Right cardiac atrium (tissue), 5 donors: ENCODE measurements at regions not wholly inside any gene's neighbourhood (a gene's known extent, or its start where the extent isn't known, plus 50 kb on each side); places are given as distances from the start of the nearest gene placed in this dataset.

ENCODE experiments used
- ATAC-seq, 2 donors: fragments of 200-7000 bp; cut with Tn5 transposase; one replicate each; pipeline versions ENCODE4 v1.8.0 to v1.9.1; 2020; ENCODE audit warnings: moderate library complexity in 2 of 2, mild to moderate bottlenecking in 1 of 2
- DNase-seq, 3 donors: peaks; one replicate each; pipeline ENCODE4 v3.0.0-alpha.2; 2020
- H3K27ac ChIP-seq: one replicate; pipeline ENCODE4 v1.5.1; 2013; ENCODE audit warnings: mild to moderate bottlenecking, low read length, control low read depth, moderate library complexity
- H3K27me3 ChIP-seq: one replicate; pipeline ENCODE4 v1.6.1; 2013; ENCODE audit not compliant: control insufficient read depth, insufficient read depth
- H3K4me1 ChIP-seq: one replicate; pipeline ENCODE4 v1.6.1; 2013; ENCODE audit warnings: low read length; ENCODE audit not compliant: control insufficient read depth, insufficient read depth
- H3K4me3 ChIP-seq: one replicate; pipeline ENCODE4 v1.5.1; 2013; ENCODE audit warnings: low read length, control low read depth
- H3K9me3 ChIP-seq: one replicate; pipeline ENCODE4 v1.6.1; 2013; ENCODE audit warnings: low read length; ENCODE audit not compliant: control insufficient read depth
- WGBS: extraction: QIAGEN DNeasy Blood & Tissue Kit; methylation state at CpG from one replicate; pipeline ENCODE4 v1.1.7; 2013; 5-methylcytosine and 5-hydroxymethylcytosine counted together
- intact Hi-C, 4 donors: fragments of 100-400 bp; cut with DNase I; formaldehyde crosslinking; loops; one replicate each; pipeline versions ENCODE4 v1.11.0 to v1.14.0; 2022 to 2023
- donor health status: healthy with polysubstance abuse.
- donor health status: DM: no; HTN: yes; CAD: no.
- donor health status: DM: no; HTN: no; CAD: no.
- donor health status: DM: no; HTN: yes; CAD: no; lungs with severe emphysema.
- donor health status: DM: yes; HTN: yes; CAD: no.

- Histone ChIP-seq H3K4me3 (no peak overlapping the region), H3K9me3 (no peaks in the 10 kb centered on the region), H3K27ac (no peak overlapping the region), H3K27me3 (no peaks in the 10 kb centered on the region), H3K4me1 (no peaks in the 10 kb centered on the region)
- 86% methylated on average over 6 of the region's 6 CpGs for WGBS
- ATAC-seq (no peak), DNase-seq (peak in 2 of 3 donors; percentile 21 to 64)
- intact Hi-C loops: no loop called here
These were observed 159.8 kb downstream of the OR13H1 start for GRCh38 chrX:131703646-131704045.

GRCh38 chrX:131704136-131704695 is 160.3 kb downstream of the OR13H1 start:
- intact Hi-C loops: no loop called here
- 92% methylated on average over 17 of the region's 17 CpGs for WGBS
- Histone ChIP-seq H3K4me1 (no peaks in the 10 kb centered on the region), H3K9me3 (no peaks in the 10 kb centered on the region), H3K4me3 (no peak overlapping the region), H3K27me3 (no peaks in the 10 kb centered on the region), H3K27ac (no peak overlapping the region)
- DNase-seq (peak; percentile 58 to 94 (median 90)), ATAC-seq (peak in 1 of 2 donors; percentile 96)

- ATAC-seq (no peak), DNase-seq (no peak)
- no peaks in the 10 kb centered on the region for H3K9me3 ChIP-seq
- no peaks in the 10 kb centered on the region for H3K4me1 ChIP-seq
- no peak overlapping the region for H3K4me3 ChIP-seq
- H3K27ac ChIP-seq: no peak overlapping the region
- H3K27me3 ChIP-seq: no peaks in the 10 kb centered on the region
- intact Hi-C loops: no loop called here
- 90% methylated on average over 6 of the region's 6 CpGs for WGBS
These were observed 165.7 kb downstream of the OR13H1 start for GRCh38 chrX:131709553-131709952.

- Histone ChIP-seq H3K4me1 (no peaks in the 10 kb centered on the region), H3K9me3 (no peaks in the 10 kb centered on the region), H3K27ac (no peak overlapping the region), H3K4me3 (no peak overlapping the region), H3K27me3 (no peaks in the 10 kb centered on the region)
- DNase-seq: no peak
- intact Hi-C loops: no loop called here
- 91% methylated on average over 8 of the region's 8 CpGs for WGBS
- ATAC-seq: no peak
These were observed 167.6 kb downstream of the OR13H1 start for GRCh38 chrX:131711478-131711867.

- Histone ChIP-seq H3K9me3 (no peaks in the 10 kb centered on the region), H3K4me1 (no peaks in the 10 kb centered on the region), H3K27ac (no peak overlapping the region), H3K27me3 (no peaks in the 10 kb centered on the region), H3K4me3 (no peak overlapping the region)
- DNase-seq: no peak
- ATAC-seq: no peak
- 62% methylated on average over 1 of the region's 1 CpG for WGBS
- intact Hi-C loops: no loop called here
These were observed 179.8 kb downstream of the OR13H1 start for GRCh38 chrX:131723646-131724045.

- no peaks in the 10 kb centered on the region for H3K27me3 ChIP-seq
- no peak overlapping the region for H3K4me3 ChIP-seq
- DNase-seq: no peak
- H3K4me1 ChIP-seq: no peaks in the 10 kb centered on the region
- no peak for ATAC-seq
- no peaks in the 10 kb centered on the region for H3K9me3 ChIP-seq
- 90% methylated on average over 2 of the region's 2 CpGs for WGBS
- no peak overlapping the region for H3K27ac ChIP-seq
- intact Hi-C loops: no loop called here
These were observed 180.4 kb downstream of the OR13H1 start for GRCh38 chrX:131724292-131724691.

GRCh38 chrX:131725001-131725654 is 181.3 kb downstream of the OR13H1 start:
- Histone ChIP-seq H3K4me3 (no peak overlapping the region), H3K9me3 (no peaks in the 10 kb centered on the region), H3K27me3 (no peaks in the 10 kb centered on the region), H3K27ac (no peak overlapping the region), H3K4me1 (no peaks in the 10 kb centered on the region)
- DNase-seq (no peak), ATAC-seq (no peak)
- WGBS: 74% methylated on average over 7 of the region's 7 CpGs
- intact Hi-C loops: no loop called here

- Histone ChIP-seq H3K27me3 (no peaks in the 10 kb centered on the region), H3K4me1 (no peaks in the 10 kb centered on the region), H3K4me3 (no peak overlapping the region), H3K9me3 (no peaks in the 10 kb centered on the region), H3K27ac (no peak overlapping the region)
- no peak for DNase-seq
- ATAC-seq: no peak
- intact Hi-C loops: no loop called here
- 90% methylated on average over 9 of the region's 9 CpGs for WGBS
These were observed 183.9 kb downstream of the OR13H1 start for GRCh38 chrX:131727778-131728177.

- Histone ChIP-seq H3K4me3 (no peak overlapping the region), H3K4me1 (no peaks in the 10 kb centered on the region), H3K9me3 (no peaks in the 10 kb centered on the region), H3K27ac (no peak overlapping the region), H3K27me3 (no peaks in the 10 kb centered on the region)
- 93% methylated on average over 19 of the region's 19 CpGs for WGBS
- intact Hi-C loops: no loop called here
- DNase-seq: peak in 2 of 3 donors; percentile 68
- ATAC-seq: peak in 1 of 2 donors; percentile 96
These were observed 184.6 kb downstream of the OR13H1 start for GRCh38 chrX:131728295-131729145.

GRCh38 chrX:131729295-131729694 is 185.4 kb downstream of the OR13H1 start:
- Histone ChIP-seq H3K9me3 (no peaks in the 10 kb centered on the region), H3K27me3 (no peaks in the 10 kb centered on the region), H3K4me3 (no peak overlapping the region), H3K4me1 (no peaks in the 10 kb centered on the region), H3K27ac (no peak overlapping the region)
- intact Hi-C loops: no loop called here
- ATAC-seq (peak in 1 of 2 donors; percentile 95), DNase-seq (peak in 2 of 3 donors; percentile 87 to 91)
- 95% methylated on average over 15 of the region's 15 CpGs for WGBS

- Histone ChIP-seq H3K9me3 (no peaks in the 10 kb centered on the region), H3K4me3 (no peak overlapping the region), H3K27ac (no peak overlapping the region), H3K27me3 (no peaks in the 10 kb centered on the region), H3K4me1 (no peaks in the 10 kb centered on the region)
- peak in 1 of 2 donors; percentile 95 for ATAC-seq
- DNase-seq: peak in 2 of 3 donors; percentile 72 to 83
- 92% methylated on average over 9 of the region's 9 CpGs for WGBS
- intact Hi-C loops: no loop called here
These were observed 190.7 kb downstream of the OR13H1 start for GRCh38 chrX:131734621-131735020.
